Suprapubic skin (tissue), 4 donors: ENCODE measurements at regions not wholly inside any gene's neighbourhood (a gene's known extent, or its start where the extent isn't known, plus 50 kb on each side); places are given as distances from the start of the nearest gene placed in this dataset.
"Not testable (repeated sequence)": the region's sequence is repeated elsewhere in the genome, so short reads cannot be mapped to it uniquely, and the experiment has no call there.

Source experiments
- DNase-seq, 2 donors: peaks; one replicate each; pipeline ENCODE4 v3.0.0-alpha.2; 2019; ENCODE audit warnings: low spot score in 2 of 2
- H3K27ac ChIP-seq: fragments of 200-600 bp; sonication (generic); one replicate; pipeline ENCODE4 v1.5.1; 2019
- H3K27me3 ChIP-seq: fragments of 200-600 bp; sonication (generic); one replicate; pipeline ENCODE4 v1.5.1; 2019
- H3K36me3 ChIP-seq: fragments of 200-600 bp; sonication (generic); one replicate; pipeline ENCODE4 v1.5.1; 2019
- H3K4me1 ChIP-seq: fragments of 200-600 bp; sonication (generic); one replicate; pipeline ENCODE4 v1.5.1; 2019
- H3K4me3 ChIP-seq: fragments of 200-600 bp; sonication (generic); one replicate; pipeline ENCODE4 v1.5.1; 2019; ENCODE audit warnings: mild to moderate bottlenecking
- H3K9me3 ChIP-seq: fragments of 200-600 bp; sonication (generic); one replicate; pipeline ENCODE4 v1.5.1; 2019
- CTCF ChIP-seq, 2 donors: fragments of 200-600 bp in 1 of 2; fragments of 450-650 bp in 1 of 2; sonication (generic) in 1 of 2; IDR thresholded peaks; one replicate each; pipeline ENCODE4 v1.5.1; 2016 to 2019; ENCODE audit warnings: antibody characterized with exemption in 2 of 2, mild to moderate bottlenecking in 1 of 2, moderate library complexity in 1 of 2
- EP300 ChIP-seq: sonication (generic); formaldehyde crosslinking; IDR thresholded peaks from one replicate; pipeline ENCODE4 v1.6.1; 2017; ENCODE audit warnings: antibody characterized with exemption
- POLR2A ChIP-seq, 2 donors: fragments of 450-650 bp; IDR thresholded peaks; one replicate each; pipeline ENCODE4 v1.6.1; 2017; ENCODE audit warnings: antibody characterized with exemption in 2 of 2, mild to moderate bottlenecking in 2 of 2, moderate library complexity in 2 of 2
- POLR2AphosphoS5 ChIP-seq, 3 donors: sonication (generic); formaldehyde crosslinking; IDR thresholded peaks; one replicate each; pipeline ENCODE4 v1.6.1; 2017; ENCODE audit warnings: antibody characterized with exemption in 3 of 3
- WGBS: methylation state at CpG from one replicate; pipeline ENCODE4 v1.1.5; 2018; 5-methylcytosine and 5-hydroxymethylcytosine counted together

GRCh38 chr5:166282939-166283338 lies 2008.5 kb upstream of the WWC1 start:
- Histone ChIP-seq H3K27ac (no peak overlapping the region), H3K36me3 (no peaks in the 10 kb centered on the region), H3K27me3 (no peaks in the 10 kb centered on the region), H3K4me3 (no peak overlapping the region), H3K9me3 (no peaks in the 10 kb centered on the region), H3K4me1 (no peaks in the 10 kb centered on the region)
- no peak for DNase-seq
- TF ChIP-seq CTCF (IDR thresholded peaks at IDR 0.05) (no peak), POLR2AphosphoS5 (IDR thresholded peaks at IDR 0.05) (no peak), POLR2A (IDR thresholded peaks at IDR 0.05) (no peak), EP300 (no peak)
- 94% methylated on average over 3 of the region's 3 CpGs for WGBS

GRCh38 chr5:166285361-166285760 lies 2006.1 kb upstream of the WWC1 start:
- H3K27ac ChIP-seq = no peak overlapping the region
- TF ChIP-seq CTCF (IDR thresholded peaks at IDR 0.05) (no peak), POLR2A (IDR thresholded peaks at IDR 0.05) (no peak), EP300 (no peak), POLR2AphosphoS5 (IDR thresholded peaks at IDR 0.05) (no peak)
- H3K4me3 ChIP-seq = no peak overlapping the region
- no peaks in the 10 kb centered on the region for H3K4me1 ChIP-seq
- H3K27me3 ChIP-seq = no peaks in the 10 kb centered on the region
- DNase-seq = no peak
- H3K36me3 ChIP-seq = no peaks in the 10 kb centered on the region
- 57% methylated on average over 2 of the region's 2 CpGs for WGBS
- no peaks in the 10 kb centered on the region for H3K9me3 ChIP-seq

GRCh38 chr5:166286832-166287231 lies 2004.6 kb upstream of the WWC1 start:
- no peaks in the 10 kb centered on the region for H3K36me3 ChIP-seq
- H3K4me3 ChIP-seq = no peak overlapping the region
- H3K27ac ChIP-seq = no peak overlapping the region
- TF ChIP-seq CTCF (IDR thresholded peaks at IDR 0.05) (no peak), POLR2A (IDR thresholded peaks at IDR 0.05) (no peak), EP300 (no peak), POLR2AphosphoS5 (IDR thresholded peaks at IDR 0.05) (no peak)
- H3K27me3 ChIP-seq = no peaks in the 10 kb centered on the region
- H3K9me3 ChIP-seq = no peaks in the 10 kb centered on the region
- no peak for DNase-seq
- 89% methylated on average over 3 of the region's 3 CpGs for whole genome bisulfite sequencing
- H3K4me1 ChIP-seq = no peaks in the 10 kb centered on the region

- TF ChIP-seq POLR2AphosphoS5 (IDR thresholded peaks at IDR 0.05) (no peak), CTCF (IDR thresholded peaks at IDR 0.05) (no peak), POLR2A (IDR thresholded peaks at IDR 0.05) (no peak), EP300 (no peak)
- 55% methylated on average over 1 of the region's 1 CpG for WGBS
Observed at GRCh38 chr5:166287866-166288265, 2003.6 kb upstream of the WWC1 start.

GRCh38 chr5:166291800-166292199 lies 1999.6 kb upstream of the WWC1 start:
- H3K36me3 ChIP-seq, H3K27me3 ChIP-seq, DNase-seq, H3K4me3 ChIP-seq, H3K4me1 ChIP-seq, H3K27ac ChIP-seq, H3K9me3 ChIP-seq: not testable (repeated sequence)
- 90% methylated on average over 2 of the region's 2 CpGs for WGBS

More at GRCh38 chr5:166287866-166288265, 2003.6 kb upstream of the WWC1 start:
- H3K27ac ChIP-seq = no peak overlapping the region
- no peak for DNase-seq
- H3K4me3 ChIP-seq = no peak overlapping the region
- no peaks in the 10 kb centered on the region for H3K4me1 ChIP-seq
- H3K9me3 ChIP-seq = no peaks in the 10 kb centered on the region
- no peaks in the 10 kb centered on the region for H3K36me3 ChIP-seq
- H3K27me3 ChIP-seq = no peaks in the 10 kb centered on the region

GRCh38 chr5:166293892-166294291 lies 1997.6 kb upstream of the WWC1 start:
- H3K4me3 ChIP-seq = no peak overlapping the region
- TF ChIP-seq POLR2A (IDR thresholded peaks at IDR 0.05) (no peak), POLR2AphosphoS5 (IDR thresholded peaks at IDR 0.05) (no peak), CTCF (IDR thresholded peaks at IDR 0.05) (no peak), EP300 (no peak)
- H3K9me3 ChIP-seq = no peaks in the 10 kb centered on the region
- 58% methylated on average over 5 of the region's 5 CpGs for WGBS
- H3K27me3 ChIP-seq = no peaks in the 10 kb centered on the region
- no peak for DNase-seq
- H3K36me3 ChIP-seq = no peaks in the 10 kb centered on the region
- H3K4me1 ChIP-seq = no peaks in the 10 kb centered on the region
- H3K27ac ChIP-seq = no peak overlapping the region
